Hypothalamus (tissue), 51 donors: ENCODE measurements at regions not wholly inside any gene's neighbourhood (a gene's known extent, or its start where the extent isn't known, plus 50 kb on each side); places are given as distances from the start of the nearest gene placed in this dataset.
"Not testable (repeated sequence)": the region's sequence is repeated elsewhere in the genome, so short reads cannot be mapped to it uniquely, and the experiment has no call there.

ENCODE experiments used
- DNase-seq, 51 donors: peaks; one replicate each; lab custom pipeline; 2025; lab: John Stamatoyannopoulos, UW

DNA sequence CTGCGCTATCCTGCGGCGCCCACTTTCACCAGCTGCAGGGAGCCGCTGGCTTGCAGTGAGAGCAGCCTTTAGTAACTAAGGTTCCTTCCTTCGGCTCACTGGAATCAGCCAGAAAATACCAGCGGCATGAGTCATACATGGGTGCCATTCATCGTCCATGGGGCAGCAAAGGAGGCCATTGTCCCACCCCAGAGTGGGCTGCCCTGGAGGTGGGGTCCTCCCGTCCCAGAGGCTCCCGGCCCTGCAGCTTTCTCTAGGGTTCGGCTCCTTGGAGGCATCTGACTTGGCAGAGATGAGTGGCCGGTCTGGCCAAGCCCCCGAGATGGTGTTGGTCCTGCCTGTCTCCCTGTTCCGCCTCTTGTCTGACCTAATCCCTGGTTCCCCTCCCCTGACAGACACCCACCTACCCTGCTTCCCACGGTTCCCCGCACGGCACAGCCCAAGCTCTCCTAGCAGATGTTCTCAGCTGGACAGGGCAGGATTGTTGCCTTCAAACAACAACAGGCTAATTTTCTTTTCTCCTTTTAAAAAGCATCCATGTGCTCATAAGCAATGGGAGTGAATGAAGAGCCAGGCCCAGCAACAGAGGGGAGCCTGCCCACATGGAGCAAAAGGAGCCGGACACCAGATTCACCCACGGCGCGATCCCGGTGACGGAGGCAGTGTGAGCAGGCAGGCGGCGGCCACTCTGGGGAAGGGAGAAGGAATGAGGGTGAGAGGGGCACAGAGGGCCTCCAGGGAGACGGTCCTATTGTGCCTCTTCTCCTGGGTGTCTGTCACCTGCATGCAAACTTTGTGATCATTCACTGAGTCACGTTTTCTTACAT lies 97.0 kb upstream of the COL5A1 start:
- DNase-seq = peak in 14 of 51 donors; percentile 12 to 75 (median 25)

DNA sequence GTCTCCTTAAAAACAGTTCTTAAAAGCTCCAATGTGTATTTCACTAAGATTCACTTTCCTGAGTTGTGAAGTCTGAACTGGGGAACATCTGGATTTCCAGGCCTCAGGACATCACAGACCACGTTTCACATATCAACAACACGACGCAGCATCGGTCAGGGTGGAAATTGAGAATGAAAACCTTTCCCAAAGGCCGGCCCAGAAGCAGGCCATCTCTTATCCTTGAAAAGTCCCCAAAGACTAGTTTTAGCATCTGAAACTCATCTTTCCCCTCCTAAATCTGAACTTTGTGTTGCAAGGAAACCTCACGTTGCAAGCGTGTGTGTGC lies 96.4 kb upstream of the COL5A1 start:
- no peak for DNase-seq

DNA sequence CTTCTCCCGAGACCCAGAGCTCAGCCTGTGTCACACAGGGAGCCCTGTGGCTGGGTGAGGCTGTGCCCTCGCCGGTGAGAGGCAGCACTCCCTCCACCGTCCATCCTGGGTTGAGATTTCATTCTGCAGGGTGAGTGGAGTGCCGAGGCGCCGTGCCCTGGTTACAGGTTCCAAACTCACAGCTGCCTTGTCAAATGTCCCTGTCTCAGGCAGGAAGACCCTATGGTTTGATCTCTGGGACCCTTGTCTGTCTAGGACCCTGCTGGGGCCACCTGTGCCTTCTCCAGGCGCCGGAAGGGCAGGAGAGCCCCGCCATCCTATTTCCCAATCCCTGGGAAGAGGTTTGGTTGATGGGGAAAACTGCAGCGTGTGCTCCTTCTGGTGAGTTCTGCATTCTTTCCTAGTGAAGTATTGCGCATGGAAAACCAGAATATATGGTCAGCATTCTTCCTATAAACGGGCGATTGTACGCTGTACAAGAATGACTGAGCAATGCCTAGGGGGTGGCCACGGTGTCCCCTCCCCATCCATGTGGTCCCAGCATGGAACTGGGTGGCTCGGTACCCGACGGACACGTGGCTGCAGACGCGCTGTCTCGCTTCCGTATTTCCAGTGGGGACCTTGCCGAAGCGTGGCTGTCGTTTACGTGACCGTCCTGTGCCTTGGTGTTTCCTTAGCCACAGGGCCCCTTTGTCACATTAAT lies 95.9 kb upstream of the COL5A1 start:
- DNase-seq = peak in 14 of 51 donors; percentile 3 to 41 (median 16)

DNA sequence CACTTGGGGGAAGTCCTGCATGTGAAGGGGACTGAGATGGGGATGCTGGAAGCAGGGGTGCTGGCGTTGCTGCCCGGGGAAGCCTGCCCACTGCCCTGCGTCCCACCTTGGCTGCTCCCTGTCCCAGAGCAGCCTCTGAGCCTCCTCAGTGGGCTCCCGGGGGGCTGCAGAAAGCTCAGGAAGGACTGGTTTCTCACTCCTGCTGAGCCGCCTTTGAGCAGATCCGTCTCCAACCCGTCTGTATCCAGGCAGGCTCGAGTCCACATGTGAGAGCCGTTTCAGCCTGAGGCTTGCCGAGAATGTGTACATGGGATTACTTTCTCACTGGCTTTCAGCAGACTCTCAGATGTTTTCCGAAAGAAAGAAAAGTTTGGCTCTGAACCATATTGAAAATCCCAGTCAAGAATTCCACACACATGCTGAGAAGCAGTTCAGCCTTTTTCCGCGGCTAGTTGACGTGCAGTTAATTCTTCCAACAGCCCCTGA lies 95.3 kb upstream of the COL5A1 start:
- DNase-seq = no peak

DNA sequence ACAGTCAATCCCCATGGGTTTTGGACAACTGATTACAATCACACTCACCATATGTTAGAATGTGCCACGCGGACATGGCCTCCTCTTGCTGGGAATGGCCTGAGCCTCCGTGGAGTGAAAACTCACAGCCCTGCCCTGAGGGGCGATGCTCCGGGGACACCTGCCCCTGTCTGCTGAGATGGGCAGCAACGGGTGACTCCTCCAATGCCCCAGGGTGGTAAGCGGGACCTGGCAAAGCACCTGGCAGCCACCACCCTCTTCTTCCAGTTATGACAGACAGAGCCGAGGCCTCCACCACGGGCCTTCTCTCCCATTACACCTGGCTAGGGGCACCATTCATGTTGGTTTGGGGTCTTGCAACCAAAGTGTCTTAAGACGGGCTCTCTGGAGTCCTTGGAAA lies 94.9 kb upstream of the COL5A1 start:
- no peak for DNase-seq

DNA sequence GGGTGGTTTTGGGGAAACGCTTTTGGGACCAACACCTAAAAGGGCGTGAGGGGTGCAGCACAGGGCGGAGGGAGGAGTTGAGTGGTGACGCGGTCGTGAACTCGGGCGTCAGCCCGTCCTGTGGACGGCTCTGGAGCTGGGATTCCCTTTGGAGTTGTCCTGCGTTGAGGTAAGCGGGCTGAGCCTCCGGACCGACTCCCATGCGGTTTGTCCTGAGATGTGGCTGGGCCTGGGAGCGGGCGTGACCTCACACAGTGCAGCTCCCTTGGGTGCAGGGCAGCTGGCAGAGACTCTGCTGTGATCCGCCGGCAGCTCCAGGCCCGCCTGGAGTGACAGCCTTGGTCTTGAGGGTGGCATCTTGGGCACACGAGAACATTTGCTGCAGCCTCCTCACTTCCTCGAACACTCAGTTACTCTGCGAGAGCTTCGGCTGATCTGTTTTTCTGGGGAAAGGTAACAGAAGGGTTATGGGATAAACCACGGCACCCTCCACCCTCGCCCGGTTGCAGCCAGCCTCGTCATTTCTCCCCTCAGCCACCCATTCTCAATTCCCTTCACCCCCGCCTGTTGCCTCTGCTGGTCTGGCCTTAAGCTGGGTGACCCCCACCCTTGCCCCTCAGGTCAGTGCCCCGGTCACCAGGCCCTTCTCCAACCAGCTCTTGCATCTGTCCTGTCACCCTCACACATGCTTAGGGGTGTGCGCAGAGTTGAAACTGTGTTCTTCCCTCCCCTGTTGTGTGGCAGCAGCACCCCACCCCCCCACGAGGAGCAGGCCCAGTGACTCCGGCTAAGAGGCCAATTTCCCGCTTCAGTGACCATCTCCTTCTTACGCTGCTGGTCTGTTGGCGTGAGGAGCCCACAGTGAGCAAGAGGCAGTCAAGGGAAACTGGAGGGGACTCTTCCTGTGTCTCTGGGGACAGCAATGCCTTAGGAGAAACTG lies 94.2 kb upstream of the COL5A1 start:
- DNase-seq = no peak

DNA sequence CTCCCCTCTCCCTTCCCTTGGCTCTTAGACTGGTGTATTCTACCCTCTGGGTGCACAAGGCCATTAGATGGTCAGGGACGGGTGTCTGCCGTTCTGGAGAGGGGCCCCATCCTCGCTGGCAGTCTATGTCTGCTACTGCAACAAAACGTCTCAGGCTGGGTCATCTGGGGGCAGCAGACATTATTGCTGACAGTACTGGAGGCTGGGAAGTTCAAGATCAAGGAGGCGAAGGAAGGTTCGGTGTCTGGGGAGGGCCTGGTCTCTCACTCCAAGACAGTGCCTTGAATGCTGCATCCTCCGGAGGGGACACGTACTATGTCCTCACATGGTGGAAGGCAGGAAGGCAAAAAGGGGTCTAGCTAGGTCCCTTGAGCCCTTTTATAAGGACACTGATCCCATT lies 93.4 kb upstream of the COL5A1 start:
- no peak for DNase-seq

DNA sequence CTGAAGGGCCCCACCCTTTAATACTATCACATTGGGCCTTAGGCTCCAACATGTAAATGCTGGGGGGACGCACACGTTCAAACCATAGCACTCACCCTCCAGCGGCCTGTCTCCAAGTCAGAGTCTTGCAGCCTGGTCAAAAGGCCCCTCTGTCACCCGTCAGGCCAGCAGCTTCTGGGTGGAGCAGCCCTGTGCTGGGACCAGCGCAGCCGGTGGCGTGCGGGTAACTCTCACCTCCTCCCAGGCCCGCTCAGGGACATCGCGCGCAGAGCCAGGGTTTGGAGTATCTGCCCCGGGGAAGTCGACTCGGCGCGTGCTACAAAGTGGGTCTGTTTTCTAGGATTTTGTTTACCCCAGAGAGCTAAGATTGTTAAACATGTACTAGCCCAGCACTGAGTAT lies 93.0 kb upstream of the COL5A1 start:
- no peak for DNase-seq

DNA sequence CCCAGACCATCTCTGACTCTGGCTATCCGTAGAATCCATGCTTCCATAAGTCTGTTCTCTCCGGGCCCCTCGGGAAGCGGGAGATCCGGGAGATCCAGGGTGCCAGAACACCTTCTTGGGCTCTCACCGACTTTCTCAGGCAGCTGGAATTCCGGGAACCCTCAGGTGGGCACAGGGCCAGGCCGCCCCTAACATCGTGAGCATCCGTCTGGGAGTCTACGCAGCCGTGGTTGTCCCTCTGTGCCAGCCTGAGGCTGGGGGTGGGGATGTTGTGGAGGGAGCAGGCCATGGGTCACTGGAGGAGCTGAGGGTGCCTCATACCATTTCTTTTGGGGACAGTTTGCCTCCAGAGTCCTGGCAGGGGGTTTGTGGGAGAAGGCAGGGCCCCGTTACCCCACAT lies 92.3 kb upstream of the COL5A1 start:
- DNase-seq = no peak

DNA sequence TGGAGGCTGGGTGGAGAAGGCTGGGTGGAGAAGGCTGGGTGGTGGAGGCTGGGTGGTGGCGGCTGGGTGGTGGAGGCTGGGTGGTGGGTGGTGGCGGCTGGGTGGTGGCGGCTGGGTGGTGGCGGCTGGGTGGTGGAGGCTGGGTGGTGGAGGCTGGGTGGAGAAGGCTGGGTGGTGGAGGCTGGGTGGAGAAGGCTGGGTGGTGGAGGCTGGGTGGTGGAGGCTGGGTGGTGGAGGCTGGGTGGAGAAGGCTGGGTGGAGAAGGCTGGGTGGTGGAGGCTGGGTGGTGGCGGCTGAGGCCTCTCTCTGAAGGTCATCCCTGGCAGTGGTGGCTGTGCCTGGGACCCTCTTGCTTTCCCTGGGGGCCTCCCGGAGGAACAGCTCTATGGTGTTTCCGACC lies 91.5 kb upstream of the COL5A1 start:
- not testable (repeated sequence) for DNase-seq

DNA sequence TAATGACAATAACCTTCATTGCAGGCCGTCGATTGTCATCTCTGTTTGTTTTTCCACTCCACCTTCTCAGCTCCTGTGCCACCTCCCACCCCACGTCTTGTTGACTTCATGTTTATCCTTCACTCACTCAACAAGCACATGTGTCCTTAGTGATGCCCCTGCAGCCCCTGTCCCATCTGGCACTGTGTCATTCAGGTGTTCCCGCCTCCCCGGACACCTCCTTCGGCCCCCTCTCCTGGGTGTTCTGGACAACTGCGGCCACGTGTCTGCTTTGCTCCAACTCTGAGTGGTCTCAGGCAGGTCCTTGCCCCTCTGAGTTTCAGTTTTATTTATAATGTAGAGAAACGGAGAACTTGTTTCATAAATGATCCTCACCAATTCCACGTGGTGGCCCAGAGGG lies 91.0 kb upstream of the COL5A1 start:
- DNase-seq = no peak

DNA sequence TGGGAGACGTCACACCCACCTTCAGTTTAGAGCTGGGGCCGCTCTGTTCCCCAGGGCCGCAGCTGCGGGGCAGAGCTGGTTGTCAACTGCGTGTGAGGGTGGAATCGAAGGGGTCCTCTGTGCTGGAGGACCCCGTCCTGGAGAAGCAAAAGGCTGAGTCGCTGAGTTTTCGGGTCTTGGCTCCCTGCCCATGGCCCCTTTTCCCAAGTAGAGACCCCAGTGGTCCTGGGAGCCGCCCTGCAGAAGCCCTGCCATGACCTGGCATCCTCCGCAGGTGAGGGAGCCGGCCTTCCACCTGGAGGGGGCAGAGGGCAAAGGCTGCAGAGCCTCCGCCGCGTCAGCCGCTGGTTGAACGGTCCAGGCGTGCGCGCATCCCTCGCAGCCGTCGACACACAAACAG lies 90.4 kb upstream of the COL5A1 start:
- no peak for DNase-seq

DNA sequence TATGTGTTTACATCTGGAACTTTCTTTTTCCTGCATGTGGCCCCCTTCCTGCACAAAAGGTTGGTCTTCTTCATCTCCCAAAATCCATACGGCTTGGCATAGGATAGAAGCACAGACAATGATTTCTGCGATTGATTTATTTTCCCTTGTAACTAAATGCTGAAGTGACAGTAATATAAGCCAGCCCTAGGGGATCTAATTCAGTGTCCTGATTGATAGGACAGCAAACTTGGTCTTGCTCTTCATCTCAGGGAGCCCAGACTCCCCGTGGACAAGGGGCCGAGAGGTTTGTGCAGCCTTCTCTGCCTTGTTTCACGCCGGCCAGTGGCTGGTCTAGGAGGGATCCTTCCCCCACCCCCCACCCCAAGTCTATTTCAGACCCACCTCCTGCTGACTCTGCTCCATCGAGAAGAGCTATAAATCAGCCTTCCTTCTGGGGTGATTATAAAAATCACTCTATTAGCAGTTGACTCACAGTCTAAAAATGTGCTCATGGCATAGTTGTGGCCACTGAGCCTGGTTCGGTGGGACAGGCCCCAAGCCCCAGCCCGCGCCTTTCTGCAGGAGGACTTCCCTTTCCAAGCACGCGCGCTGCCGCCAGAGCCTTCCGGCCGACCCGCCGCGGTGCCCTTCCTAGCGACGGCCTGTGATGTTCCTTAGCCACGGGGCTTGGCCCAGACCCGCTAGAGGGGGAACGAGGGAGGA lies 89.8 kb upstream of the COL5A1 start:
- peak in 18 of 51 donors; percentile 7 to 44 (median 21) for DNase-seq

DNA sequence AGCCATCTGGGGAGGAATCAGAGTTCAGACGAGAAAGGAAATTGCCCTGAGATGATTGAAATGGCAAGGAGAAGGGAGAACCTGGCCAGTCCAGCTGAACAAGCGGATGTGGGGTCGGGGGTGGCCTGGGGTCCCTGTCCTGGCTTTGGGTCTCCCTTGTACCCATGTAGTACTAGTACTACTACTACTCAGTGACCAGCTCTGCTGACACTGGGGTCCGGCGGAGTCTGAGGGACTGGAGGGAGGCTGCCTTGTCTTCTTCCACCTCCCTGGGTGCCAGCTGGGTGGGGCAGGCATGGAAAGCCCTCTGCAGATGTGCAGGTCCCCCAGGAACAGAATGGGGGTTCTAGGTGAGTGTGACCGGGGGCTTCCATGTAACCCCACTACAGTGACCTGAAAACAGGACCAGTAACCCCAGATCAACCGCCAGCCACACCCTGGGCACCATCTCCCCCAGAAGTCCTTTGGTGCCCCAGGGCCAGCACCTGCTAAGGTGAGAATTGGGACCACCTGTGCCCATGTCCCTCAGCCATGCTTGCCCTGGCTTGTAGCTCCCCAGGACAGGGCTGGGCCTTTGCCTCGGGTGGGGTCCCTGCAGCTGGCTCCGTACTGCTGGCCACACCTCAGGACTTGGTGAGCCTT lies 89.1 kb upstream of the COL5A1 start:
- DNase-seq = no peak

DNA sequence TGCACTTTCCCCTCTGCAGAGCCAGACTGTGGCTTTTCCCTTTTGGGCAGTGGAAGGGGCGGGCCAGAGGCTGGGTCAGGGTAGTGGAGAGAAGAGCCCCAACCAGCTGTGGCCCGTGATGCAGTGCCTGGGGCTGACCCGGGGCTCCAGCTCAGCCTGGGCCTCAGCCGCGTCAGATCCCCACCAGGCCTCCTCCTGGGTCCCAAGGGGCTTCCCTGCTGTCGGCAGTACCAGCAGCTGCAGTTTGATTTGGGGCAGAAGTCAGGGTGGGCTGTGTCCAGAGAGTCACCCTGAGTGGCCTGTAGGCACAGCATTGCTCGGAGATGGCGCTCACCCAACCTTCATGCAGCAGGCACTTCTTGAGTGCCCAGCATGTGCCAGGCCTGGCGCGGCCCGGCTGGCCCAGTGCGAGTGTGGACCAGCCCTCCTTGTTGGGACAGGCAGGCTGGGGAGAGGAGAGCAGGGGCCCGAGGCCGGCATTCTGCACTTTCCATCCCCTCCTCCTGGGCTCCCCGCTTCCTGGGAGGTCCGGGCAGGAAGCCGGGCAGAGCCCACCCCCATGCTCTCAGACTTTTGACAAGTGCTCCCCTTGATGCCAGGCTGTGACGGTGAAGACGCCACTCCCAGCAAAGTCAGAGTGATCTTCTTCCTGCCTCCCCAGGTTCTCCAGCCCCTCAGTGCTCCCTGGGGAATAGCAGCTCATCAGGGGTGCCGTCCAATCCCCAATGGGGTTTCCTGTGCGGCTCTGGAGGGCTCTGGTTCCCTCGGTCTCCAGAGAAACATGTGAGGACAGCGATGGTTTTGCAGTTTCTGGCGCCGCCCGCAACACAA lies 88.3 kb upstream of the COL5A1 start:
- DNase-seq = peak in 1 of 51 donors; percentile 11

DNA sequence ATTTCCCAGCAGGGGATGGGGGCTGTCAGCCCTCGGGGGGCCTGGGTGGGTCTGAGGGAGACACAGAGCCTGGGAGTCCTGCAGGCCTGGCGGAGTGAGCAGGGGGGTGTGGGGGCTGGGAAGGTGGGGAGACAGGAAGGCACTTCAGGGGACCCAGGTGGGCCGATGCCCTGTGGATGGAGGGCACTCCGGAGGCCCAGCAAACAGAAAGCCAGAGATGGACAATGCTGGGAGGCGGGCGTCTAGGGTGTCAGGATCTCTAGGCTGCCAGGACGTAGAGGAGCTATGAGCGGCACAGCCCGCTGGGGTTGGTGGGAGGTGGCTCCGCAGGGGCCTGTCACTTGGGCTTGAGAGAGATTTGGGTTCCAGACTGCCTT lies 87.6 kb upstream of the COL5A1 start:
- DNase-seq = no peak

DNA sequence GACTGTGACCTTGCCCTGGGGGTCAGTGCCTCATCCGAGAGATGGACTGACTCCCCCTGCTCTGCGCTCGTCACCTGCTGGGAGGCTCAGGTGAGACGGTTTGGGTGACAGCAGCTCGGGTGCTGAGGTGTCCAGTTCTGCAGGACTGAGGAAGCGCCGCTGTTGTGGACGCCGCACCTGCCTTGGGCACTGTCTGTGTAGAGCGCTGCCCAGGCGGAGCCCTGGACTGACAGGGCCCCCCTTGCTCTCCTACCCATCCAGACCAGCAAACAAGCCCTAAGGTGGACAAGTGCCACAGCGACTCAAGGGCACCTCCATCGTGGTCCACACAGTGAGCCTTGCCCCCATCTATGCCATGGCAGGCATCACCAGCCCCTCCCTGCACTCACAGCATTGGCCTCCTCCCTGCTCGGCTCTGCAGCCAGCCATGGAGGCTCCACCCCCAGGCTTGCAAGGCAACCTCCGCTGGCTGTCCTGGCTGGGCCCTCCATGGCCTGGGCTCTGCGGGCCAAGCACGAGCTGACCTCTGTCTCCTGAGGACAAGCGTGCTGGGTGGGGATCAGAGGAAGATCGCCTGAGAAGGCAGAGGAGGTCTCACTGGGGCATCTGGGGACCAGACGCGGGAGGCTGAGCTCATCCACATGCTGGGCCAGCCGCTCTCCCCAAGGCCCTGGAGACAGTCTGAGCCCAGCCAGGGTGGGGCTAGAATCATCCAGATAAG lies 87.1 kb upstream of the COL5A1 start:
- no peak for DNase-seq

DNA sequence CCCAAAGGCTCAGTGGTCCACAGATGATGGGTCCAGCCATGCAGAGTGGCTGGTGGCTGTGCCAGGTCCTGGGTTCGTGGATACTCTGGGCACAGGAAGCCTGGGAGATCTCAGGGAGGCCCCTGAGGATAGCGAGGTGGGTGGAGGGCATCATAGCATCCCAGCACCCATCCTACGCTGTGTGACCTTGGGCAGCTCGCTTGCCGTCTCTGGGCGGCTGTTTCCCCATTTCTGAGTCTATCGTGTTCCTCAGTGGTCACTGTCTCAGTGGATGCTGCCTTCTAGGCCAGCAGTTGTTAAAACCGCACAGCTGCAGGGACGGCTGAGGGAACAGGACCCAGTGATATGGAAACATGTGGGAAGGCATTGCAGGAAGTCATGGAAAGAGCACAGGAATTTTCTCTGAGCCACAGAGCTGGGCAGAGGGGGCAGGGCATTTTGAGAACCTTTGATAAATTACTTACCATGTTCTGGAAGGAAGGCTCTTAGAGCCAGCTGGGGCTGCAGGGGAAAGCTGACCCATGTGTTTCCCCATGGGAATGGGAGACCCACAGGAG lies 86.4 kb upstream of the COL5A1 start:
- no peak for DNase-seq
